Activated CD4-positive, alpha-beta T cell treated with anti-CD3 and anti-CD28 coated beads, Interleukin-2, Interleukin-4, amounts not matched to agents 100 ng/mL and 50 ng/mL, durations not matched to agents 16 hours and 8 hours (primary cell): ENCODE measurements at regions not wholly inside any gene's neighbourhood (a gene's known extent, or its start where the extent isn't known, plus 50 kb on each side); places are given as distances from the start of the nearest gene placed in this dataset.

Experiments
- DNase-seq: peaks from one replicate; pipeline ENCODE4 v3.0.0-alpha.2; 2020; ENCODE audit warnings: low spot score

DNA sequence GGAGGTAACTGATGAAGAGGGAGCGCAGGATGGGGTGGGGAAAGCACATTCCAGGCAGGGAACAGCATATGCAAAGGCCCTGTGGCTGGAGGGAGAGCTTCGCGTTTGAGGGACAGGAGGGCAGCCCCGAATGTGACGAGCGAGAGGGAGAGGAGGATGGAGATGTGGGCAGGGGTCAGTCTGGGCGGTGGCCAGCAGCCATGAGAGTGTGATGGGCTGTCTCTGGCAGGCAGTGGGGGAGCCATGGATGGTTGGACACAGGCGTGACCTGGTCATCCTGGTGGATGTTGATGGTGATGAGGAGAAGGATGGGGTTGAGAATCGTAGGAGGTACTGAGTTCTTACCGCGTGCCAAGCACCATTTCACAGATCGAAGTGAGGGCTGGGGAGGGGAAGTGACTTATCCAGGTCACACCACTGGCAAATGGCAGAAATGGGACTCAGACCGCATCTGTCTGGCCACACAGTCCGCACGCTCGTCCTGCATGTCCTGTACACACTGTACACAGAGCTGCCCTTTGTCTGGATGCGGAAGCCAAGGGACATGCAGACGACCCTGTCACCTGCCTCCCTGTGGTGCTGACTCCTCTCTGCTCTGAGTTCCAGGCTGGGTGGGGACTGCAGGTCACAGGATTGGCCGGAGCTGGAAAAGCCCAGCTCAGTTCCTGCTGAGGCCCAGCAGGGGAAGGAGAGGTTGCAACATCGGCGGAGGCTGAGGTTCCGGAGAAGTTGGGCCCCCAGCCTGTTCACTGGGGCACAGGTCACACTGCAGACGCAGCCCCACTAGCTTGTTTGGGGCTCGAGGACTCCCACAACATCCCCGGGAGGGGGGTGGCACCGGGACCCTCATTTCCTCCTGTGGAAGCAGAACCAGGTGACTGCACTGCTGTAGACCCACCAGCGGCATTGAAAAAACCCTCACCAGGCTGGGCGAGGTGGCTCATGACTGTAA lies 165.6 kb upstream of the IER5L start:
- no peak for DNase-seq

DNA sequence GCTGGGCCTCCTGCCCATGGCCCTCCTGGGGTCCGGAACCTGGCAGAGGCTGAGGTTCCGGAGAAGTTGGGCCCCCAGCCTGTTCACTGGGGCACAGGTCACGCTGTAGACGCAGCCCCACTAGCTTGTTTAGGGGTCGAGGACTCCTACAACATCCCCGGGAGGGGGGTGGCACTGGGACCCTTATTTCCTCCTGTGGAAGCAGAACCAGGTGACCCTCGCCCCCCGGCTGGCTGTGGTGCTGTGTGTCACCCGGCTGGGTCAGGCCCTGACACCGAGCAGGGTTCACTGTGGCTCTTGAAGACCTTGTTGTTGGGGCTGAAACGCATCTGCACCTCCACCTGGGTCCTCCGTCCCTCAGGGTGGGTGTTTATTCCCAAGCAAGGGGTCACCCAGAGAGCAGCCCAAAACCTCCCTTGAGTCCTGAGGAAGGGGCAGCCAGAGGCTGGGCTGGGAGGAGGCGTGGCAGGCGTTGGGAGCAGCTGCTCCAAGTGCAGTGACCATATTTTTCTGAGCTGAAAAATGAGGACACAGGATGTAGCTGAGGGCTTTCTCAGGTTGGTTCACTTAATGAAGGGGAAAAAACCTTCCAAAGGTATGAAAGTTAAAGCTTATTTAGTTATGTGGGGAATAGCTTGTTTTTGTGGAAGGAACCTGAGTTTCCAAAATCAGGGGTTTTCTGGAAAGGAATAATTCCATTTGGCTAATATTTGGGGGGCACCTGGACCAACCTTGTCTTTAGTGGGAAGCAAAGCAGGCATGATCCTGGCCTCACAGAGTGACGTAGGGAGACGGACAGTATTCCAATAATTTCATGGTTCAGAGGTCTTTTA lies 164.7 kb upstream of the IER5L start:
- no peak for DNase-seq

DNA sequence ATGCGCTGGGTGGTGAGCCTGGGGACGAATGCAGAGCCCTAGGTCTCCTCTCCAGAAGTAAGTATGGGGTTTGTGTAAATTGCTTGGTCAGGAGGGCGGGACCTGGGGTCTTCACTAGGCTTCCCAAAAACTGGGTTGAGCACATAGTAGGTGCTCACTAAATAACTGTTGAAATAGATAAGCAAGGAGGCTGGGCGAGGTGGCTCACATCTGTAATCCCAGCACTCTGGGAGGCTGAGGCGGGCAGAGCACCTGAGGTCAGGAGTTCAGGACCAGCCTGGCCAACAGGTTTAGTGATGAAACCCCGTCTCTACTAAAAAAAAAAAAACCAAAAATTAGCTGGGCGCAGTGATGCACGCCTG lies 163.9 kb upstream of the IER5L start:
- DNase-seq, result no peak

DNA sequence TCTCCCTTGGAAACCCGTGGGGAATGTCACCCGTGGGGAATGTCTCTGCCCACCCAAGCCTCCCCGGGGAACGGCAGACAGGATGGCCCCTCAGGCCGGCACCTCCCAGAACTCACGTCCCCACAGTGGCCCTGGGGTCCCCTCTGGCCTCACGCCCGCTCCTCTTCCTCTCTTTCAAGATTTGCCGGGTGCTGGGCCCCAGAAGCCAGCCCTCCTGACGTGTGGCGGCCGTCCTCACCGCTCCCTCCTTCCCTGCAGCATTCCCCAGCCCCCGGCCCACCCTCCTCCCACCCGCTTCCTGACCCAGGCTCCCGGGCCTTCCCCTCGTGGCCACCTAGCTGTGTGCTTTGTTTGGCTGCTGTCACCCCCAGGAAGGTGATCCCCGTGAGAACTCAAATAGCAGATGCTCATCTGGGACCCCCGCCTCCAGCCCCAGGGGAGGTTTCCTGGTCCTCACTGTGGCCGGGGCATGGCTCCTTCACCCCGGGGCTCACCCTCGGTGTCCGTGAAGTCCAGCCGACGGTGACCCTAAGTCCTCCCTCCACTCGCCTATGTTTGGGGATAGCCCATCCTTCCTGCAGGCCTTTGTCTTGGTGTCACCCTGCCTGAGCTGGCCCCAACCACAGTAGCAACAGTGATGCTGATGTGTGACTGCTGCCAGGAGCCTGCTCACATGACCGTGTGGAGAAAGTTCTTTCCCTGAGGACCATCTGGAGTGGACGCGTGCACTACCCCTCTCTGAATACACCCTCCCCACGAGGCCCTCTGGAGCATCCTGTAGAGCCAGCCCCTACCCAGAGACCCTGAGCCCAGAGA lies 163.3 kb upstream of the IER5L start:
- no peak for DNase-seq

DNA sequence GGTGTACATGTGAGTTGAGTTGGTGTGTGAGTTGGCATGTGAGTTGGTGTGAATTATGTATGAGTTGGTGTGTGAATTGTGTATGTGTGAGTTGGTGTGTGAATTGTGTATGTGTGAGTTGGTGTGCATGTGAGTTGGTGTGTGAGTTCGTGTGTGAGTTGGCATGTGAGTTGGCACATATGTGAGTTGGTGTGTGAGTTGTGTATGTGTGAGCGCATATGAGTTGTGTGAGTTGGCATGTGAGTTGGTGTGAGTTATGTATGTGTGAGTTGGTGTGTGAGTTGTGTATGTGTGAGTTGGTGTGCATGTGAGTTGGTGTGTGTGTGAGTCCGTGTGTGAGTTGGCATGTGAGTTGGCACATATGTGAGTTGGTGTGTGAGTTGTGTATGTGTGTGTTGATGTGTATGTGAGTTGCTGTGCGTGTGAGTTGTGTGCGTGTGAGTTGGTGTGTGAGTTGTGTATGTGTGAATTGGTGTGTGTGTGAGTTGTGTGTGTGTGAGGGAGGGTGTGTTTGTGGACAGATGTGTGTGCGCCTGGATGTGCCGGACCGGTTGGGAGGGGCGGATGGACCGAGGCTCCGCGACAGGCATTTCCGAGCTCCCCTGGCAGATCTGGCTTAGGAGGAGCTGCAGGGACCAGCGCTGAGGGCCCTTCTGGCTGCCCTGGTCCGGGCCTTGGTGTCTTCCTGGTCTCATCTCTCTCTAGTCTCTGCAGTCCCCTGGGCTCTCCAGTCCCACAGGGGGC lies 162.5 kb upstream of the IER5L start:
- DNase-seq, result no peak

DNA sequence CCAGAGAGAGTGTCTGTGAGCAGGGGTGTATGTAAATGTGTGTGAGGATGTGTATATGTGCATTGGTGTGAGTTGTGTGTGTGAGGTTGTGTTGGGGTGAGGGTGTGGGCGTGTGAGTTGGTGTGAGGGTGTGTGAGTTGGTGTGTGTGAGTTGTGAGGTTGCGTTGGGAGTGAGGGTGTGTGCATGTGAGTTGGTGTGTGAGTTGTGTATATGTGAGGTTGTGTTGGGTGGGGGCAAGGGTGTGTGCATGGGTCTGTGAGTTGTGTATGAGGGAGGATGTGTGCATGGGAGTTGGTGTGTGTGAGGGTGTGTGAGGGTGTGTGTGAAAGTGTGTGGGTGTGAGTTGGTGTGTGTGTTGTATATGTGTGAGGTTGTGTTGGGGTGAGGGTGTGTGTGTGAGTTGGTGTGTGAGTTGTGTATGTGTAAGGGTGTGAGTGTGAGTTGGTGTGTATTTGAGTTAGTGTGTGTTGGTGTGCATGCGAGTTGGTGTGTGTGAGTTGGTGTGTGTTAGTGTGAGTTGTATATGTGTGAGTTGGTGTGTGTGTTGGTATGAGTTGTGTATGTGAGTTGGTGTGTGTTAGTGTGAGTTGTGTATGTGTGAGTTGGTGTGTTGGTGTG lies 161.6 kb upstream of the IER5L start:
- no peak for DNase-seq

DNA sequence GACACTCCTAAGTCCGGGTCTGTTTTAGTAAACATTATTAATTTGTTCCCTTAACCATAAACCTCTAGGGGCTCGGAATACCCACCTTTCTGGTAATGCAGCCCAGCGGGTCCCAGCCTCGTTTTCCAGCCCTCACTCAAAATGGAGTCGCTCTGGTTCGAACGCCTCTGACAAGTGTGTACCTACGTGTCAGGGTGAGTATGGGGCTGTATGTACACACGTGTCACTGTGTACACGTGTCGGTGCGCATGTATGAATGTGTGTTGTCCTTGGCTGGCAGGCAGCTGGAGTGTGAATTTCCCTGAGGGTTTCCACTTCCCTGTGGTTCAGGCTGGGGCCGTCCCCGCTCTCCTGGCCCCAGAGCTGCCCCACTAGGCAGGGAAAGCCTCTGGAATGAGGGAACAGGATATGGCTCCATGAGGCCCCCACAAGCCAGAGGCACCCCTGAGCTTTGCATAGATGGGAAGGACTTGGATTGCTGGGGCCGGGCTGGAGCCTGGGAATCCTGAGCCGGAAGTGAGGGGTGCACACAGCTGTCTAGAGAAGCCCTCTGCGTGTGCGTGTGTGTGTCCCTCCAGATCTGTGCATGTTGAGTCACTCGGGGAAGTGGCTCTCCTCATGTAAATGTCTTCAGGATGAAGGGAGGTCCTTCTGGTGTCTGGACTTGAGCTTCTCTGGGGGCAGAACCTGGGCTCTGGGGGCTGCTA lies 160.8 kb upstream of the IER5L start:
- DNase-seq, result no peak

DNA sequence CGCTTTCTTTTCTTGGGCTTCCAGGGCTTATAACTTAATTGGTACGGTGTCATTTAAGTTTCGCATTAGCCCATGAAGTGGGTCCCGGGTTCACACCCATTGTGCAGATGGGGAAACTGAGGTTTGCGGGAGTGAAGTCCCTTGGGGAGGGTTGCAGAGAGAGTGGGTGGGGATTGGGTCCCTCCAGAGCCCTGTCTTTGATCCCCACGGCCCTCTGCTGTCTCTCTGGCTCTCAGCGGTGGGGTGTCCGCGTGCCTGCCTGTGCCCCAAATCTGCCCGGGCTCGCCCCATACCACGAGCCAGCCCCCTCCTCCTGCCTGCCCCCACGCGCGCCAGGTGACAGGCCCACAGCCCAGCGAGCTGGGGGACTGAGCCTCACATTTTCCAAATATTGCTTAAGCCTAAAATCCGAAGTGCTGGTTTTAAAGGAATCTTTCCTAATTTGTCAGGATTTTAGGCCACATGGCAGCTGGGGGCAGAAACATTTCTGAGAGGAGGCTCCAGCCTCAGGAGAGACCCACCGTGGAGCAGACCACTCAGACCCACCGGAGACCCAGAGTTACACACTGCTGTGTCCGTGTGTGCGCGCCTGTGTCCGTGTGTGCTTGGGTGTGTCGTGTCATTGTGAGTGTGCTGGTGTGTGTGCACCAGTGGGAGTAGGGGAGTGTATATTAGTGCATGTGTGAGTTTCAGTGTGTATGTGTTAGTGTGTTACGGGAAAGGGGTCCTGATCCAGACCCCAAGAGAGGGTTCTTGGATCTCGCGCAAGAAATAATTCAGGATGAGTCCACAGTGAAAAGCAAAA lies 159.5 kb upstream of the IER5L start:
- DNase-seq, result no peak

DNA sequence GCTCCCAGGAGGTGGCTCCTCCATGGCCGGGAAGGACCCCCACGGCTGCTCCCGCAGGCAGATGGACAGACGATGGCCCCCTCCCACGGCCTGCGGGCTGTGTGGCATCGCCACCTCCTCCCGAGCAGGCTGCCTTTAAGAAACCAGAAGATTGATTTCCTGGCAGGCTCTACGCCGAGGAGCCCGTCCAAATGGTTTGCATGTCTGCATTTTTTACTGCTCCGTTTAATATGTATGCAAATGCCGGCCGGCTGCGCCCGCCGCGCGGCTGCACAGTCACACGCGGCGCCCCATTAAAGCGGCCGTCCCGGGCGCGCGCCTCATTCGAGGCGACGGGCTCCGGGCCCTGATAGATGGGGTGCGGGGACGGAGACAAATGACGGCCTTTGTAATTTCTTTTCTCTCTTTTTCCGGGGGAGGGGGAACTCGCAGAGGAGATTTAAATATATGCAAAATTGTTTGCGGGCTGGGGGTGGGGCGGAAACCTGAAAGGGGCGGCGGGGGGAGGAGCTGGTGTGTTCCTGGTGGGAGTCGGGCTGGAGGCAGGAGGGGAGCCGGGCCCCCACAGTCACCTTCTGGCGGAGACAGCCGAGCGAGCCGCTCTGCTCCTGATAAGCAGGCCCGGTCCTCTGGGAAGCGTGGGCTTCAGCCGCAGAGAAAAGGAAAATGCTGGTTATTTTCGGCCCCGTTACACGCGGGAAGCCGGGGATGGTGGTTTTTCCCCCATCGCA lies 158.7 kb upstream of the IER5L start:
- DNase-seq, result no peak

DNA sequence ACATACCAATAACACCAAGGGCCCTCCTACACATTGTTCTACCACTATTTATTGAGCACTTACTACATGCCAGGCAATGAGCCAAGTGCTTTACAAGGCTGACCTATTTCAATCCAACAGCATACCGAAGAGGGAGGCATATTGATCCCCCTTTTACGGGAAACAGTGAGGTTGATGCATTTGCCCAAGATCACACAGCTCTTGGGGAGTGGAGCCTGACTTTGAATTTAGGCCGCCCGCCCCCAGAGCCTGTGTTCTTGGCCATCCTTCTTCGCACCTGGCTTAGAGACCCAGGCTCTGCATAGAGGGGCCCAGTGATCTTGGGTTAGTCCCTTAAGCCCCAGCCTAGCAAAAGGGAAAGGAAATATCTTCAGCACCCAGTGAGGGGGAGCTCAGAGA lies 158.1 kb upstream of the IER5L start:
- no peak for DNase-seq

DNA sequence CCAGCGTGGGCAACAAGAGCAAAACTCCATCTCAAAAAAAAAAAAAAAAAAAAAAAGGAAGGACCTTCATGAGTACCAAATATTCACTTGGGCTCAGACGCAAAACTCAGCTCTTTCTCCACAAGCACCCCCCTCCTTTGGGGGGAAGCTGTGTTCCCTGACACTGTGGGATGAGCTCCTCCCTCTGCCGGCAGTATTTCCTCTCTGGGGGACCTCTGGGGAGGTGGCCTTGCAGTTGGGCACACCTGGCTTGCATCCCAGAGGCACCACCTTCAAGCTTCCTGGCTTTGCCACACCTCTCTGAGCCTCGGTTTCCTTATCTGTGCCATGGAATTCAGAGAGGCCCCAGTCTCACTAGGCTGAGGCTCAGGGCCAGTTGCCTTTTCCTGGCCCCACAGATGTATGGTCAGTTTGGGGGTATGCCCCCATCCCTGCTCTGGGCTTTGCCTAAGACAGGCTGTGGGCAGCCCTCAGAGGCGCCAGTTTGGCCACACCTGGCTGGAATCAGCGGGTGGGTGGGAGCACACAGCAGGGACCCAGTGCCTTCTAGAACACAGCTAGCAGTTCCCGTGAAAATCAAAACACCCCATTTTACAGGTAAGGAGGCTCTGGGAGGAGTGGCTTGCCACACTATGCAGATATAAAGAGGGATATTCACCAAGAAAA lies 157.5 kb upstream of the IER5L start:
- DNase-seq, result no peak

DNA sequence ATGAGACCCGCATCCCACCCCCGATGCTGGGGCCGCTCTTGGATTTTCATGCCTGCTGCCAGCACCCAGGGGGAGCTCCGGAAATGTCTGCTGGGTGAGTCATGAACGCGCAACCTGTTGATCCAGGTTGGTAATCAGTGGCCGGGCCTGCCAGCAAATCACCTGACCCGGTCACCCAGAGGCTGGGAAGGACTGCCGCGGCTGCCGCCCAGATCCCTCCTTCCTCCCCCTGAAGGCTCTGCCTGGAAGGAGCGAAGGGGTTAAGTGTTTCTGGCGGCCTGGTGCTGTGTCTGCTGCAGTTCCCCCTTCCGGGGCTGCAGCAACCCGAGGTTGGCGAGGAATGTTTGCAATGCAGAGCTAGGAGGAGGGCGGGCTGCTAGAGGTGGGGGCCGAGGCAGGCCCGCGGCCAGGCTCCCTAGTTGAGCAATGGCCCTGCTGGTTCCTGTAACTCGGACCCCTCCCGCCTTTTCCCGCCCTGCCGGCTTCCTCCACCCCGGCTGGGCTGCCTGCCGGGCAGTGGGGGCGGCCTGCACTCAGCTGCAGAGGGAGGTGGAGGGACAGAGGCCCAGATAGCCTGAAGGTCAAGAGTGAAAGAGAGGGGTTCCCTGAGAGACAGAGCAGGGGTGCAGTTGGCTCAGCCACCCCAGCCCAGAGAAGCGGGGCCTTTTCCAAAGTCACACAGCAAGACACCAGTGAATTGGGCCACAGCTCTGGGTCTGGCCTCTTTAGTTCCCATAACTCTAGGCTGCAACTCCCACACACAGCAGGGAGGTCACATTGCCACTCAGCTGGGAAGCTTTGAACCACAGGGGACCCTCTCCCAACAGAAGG lies 156.3 kb upstream of the IER5L start:
- DNase-seq, result no peak

DNA sequence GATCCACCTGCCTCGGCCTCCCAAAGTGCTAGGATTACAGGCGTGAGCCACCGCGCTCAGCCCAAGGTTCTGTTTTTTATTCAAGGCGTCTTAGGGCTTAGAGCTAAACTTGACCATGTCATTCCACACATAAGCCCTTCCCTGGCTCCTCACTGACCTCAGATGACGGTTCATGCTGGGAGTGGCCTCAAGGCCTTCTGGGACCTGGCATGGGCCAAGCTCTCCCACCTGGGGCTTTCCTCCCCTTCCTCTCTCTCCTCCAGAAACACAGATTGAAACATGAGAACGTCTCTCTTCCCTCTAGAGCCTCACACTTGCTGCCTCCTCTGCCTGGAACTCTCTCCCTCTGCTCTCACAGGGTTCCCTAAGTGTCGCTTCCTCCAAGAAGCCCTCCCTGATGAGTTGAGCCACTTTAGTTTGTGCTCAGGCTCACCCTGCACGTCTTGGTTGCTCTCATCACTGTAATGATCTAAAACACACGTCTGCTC lies 155.6 kb upstream of the IER5L start:
- DNase-seq, result no peak

DNA sequence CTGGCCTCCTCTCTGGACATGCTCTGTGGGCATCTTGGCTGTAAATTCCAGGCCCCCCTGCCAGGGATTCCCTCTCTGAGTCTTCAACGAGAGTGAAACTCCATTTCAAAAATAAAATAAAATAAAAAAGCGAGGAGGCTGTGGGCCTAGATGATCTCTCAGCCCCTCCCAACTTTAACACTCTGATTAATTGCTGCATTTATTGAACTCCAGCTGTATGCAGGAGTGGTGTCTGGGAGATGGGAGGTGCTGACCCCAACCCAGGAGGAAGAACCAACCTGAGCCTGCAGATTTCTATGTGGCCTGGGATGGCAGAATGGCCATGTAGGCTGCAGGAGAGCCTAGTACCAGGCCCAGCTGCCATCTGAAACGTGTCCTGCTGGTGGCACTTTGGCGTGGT lies 154.5 kb upstream of the IER5L start:
- DNase-seq, result no peak

DNA sequence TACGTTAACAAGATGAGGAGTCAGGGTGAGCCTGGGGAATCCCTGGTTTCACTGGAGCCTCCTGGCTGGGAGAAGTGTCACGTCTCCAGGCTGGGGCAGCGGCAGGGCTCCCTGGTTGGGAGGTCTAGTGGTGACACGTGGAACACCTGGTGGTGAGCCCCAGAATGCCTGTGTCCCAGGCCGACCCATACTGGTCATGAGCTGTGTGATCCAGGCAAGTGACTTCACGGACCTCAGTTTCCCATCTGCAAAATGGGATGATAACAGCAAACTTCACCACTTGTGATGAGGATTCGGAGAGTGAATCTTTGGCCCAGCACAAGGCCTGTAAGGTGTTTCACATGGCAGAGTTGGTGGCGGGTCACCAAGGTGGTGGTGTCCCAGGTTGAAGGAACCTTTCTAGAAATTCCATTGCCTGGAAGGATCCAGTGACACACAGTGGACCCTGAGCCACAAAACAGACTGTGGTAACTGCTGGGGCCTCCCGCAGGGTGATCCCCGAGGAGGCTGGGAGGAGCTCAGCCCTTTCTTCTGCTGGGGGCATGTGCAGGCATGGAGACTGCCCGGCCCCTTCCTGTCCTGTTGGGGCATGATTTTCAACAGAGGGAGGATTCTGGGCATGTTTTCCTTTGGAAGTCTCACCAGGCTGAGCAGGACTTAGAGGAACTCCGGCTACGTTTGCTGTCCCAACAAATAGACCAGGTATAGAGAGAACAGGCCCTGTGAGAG lies 153.9 kb upstream of the IER5L start:
- no peak for DNase-seq

DNA sequence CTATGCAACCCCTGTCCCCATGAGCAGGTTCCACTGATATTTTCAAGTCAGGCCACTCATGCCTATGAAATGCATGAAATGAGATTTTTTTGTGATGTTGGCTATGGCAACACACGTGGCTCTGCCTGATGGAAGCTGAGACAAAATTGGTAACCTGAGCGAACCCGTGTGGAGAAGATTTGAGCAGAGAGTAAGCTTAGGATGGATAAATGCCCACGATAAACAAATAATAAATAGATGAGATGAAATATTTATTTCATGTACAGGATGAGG lies 153.4 kb upstream of the IER5L start:
- no peak for DNase-seq
